ENCODE measurements at regions not wholly inside any gene's neighbourhood (a gene's known extent, or its start where the extent isn't known, plus 50 kb on each side); places are given as distances from the start of the nearest gene placed in this dataset.

DNA sequence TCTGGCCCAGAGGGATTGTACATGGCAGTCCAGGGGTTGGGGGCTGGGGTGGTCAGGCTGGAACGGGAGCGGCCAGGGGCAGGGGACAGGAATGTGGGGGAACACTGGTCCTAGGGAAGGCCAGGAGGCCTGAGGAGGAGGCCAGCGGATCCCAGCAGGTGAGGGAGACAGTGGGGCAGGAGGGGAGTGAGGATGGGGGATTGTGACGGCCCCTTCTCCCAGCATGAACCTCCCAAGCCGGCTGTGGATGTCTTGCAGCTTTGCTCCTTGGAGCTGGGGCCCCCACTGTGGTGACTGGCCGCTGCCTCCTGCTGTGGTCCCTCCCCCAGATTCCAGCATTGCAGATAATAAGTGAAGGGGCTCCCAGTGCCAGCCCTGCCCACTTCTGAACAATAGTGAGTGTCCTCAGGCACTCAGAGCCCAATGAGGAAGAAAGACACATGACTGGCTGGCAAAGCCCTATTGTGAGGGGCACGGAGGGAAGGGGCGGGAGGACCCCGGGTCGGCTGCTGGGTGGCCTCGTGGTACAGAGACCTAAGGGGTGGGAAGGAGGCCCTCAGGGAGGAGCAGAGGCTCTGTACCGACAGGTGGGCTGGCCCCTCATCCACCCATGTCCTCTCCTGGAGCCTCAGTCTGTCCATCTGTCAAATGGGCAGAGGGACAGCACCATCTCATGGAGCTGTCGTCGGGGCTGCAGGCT is 215.0 kb downstream of the KIF26A start:
- no peak overlapping the region for H3K4me2 ChIP-seq
- Mint-ChIP-seq H3K4me3 (no peak overlapping the region), H3K27me3 (ENCODE audit: insufficient read depth, low read depth, poor library complexity) (peaks cover 6% of the 10 kb centered on the region), H3K27ac (no peak overlapping the region; the same call in 1 of the 2 replicates), H3K36me3 (ENCODE audit: low read depth) (no peaks in the 10 kb centered on the region), H3K9me3 (peaks cover 2% of the 10 kb centered on the region; the same call in 1 of the 3 replicates), H3K4me1 (no peaks in the 10 kb centered on the region; the same call in 2 of the 3 replicates)
- H3K9me2 ChIP-seq (ENCODE audit: insufficient read depth) = no peaks in the 10 kb centered on the region
- H3K27ac ChIP-seq (ENCODE audit: low read depth) = no peak overlapping the region
- no peaks in the 10 kb centered on the region for H3K4me1 ChIP-seq (ENCODE audit: insufficient read depth)
- no peaks in the 10 kb centered on the region for H4K20me1 ChIP-seq (replicated peaks; ENCODE audit: insufficient read depth)
- no peak for TF ChIP-seq JUNB (IDR thresholded peaks at IDR 0.05; ENCODE audit: unreplicated experiment)
- no peak for TF ChIP-seq STAT1 (IDR thresholded peaks at IDR 0.05; ENCODE audit: unreplicated experiment)
- TF ChIP-seq ZNF331 (CRISPR knock-in tag; IDR thresholded peaks at IDR 0.05; ENCODE audit: low read depth) = no peak
- TF ChIP-seq CREB1 (CRISPR knock-in tag; IDR thresholded peaks at IDR 0.05; ENCODE audit: low read depth) = no peak
- TF ChIP-seq, protein P1, sequence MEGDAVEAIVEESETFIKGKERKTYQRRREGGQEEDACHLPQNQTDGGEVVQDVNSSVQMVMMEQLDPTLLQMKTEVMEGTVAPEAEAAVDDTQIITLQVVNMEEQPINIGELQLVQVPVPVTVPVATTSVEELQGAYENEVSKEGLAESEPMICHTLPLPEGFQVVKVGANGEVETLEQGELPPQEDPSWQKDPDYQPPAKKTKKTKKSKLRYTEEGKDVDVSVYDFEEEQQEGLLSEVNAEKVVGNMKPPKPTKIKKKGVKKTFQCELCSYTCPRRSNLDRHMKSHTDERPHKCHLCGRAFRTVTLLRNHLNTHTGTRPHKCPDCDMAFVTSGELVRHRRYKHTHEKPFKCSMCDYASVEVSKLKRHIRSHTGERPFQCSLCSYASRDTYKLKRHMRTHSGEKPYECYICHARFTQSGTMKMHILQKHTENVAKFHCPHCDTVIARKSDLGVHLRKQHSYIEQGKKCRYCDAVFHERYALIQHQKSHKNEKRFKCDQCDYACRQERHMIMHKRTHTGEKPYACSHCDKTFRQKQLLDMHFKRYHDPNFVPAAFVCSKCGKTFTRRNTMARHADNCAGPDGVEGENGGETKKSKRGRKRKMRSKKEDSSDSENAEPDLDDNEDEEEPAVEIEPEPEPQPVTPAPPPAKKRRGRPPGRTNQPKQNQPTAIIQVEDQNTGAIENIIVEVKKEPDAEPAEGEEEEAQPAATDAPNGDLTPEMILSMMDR (conservative IDR thresholded peaks at IDR 0.05; ENCODE audit: low read depth in 2 of 2) = no peak
- TF ChIP-seq EZH2 (IDR thresholded peaks at IDR 0.05; ENCODE audit: low read depth, unreplicated experiment) = no peak
- TF ChIP-seq, protein P2, sequence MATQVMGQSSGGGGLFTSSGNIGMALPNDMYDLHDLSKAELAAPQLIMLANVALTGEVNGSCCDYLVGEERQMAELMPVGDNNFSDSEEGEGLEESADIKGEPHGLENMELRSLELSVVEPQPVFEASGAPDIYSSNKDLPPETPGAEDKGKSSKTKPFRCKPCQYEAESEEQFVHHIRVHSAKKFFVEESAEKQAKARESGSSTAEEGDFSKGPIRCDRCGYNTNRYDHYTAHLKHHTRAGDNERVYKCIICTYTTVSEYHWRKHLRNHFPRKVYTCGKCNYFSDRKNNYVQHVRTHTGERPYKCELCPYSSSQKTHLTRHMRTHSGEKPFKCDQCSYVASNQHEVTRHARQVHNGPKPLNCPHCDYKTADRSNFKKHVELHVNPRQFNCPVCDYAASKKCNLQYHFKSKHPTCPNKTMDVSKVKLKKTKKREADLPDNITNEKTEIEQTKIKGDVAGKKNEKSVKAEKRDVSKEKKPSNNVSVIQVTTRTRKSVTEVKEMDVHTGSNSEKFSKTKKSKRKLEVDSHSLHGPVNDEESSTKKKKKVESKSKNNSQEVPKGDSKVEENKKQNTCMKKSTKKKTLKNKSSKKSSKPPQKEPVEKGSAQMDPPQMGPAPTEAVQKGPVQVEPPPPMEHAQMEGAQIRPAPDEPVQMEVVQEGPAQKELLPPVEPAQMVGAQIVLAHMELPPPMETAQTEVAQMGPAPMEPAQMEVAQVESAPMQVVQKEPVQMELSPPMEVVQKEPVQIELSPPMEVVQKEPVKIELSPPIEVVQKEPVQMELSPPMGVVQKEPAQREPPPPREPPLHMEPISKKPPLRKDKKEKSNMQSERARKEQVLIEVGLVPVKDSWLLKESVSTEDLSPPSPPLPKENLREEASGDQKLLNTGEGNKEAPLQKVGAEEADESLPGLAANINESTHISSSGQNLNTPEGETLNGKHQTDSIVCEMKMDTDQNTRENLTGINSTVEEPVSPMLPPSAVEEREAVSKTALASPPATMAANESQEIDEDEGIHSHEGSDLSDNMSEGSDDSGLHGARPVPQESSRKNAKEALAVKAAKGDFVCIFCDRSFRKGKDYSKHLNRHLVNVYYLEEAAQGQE (IDR thresholded peaks at IDR 0.05; ENCODE audit: unreplicated experiment) = no peak
- TF ChIP-seq EZH2phosphoT487 (IDR thresholded peaks at IDR 0.05; ENCODE audit: unreplicated experiment) = no peak
- TF ChIP-seq, protein P3, sequence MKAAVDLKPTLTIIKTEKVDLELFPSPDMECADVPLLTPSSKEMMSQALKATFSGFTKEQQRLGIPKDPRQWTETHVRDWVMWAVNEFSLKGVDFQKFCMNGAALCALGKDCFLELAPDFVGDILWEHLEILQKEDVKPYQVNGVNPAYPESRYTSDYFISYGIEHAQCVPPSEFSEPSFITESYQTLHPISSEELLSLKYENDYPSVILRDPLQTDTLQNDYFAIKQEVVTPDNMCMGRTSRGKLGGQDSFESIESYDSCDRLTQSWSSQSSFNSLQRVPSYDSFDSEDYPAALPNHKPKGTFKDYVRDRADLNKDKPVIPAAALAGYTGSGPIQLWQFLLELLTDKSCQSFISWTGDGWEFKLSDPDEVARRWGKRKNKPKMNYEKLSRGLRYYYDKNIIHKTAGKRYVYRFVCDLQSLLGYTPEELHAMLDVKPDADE (IDR thresholded peaks at IDR 0.05) = no peak
- TF ChIP-seq POLR2AphosphoS5 (IDR thresholded peaks at IDR 0.05; ENCODE audit: low read depth) = no peak
- no peak for TF ChIP-seq ZNF114 (CRISPR knock-in tag; IDR thresholded peaks at IDR 0.05)
- TF ChIP-seq NANOG (IDR thresholded peaks at IDR 0.05; ENCODE audit: borderline replicate concordance) = no peak
- TF ChIP-seq, protein P4, sequence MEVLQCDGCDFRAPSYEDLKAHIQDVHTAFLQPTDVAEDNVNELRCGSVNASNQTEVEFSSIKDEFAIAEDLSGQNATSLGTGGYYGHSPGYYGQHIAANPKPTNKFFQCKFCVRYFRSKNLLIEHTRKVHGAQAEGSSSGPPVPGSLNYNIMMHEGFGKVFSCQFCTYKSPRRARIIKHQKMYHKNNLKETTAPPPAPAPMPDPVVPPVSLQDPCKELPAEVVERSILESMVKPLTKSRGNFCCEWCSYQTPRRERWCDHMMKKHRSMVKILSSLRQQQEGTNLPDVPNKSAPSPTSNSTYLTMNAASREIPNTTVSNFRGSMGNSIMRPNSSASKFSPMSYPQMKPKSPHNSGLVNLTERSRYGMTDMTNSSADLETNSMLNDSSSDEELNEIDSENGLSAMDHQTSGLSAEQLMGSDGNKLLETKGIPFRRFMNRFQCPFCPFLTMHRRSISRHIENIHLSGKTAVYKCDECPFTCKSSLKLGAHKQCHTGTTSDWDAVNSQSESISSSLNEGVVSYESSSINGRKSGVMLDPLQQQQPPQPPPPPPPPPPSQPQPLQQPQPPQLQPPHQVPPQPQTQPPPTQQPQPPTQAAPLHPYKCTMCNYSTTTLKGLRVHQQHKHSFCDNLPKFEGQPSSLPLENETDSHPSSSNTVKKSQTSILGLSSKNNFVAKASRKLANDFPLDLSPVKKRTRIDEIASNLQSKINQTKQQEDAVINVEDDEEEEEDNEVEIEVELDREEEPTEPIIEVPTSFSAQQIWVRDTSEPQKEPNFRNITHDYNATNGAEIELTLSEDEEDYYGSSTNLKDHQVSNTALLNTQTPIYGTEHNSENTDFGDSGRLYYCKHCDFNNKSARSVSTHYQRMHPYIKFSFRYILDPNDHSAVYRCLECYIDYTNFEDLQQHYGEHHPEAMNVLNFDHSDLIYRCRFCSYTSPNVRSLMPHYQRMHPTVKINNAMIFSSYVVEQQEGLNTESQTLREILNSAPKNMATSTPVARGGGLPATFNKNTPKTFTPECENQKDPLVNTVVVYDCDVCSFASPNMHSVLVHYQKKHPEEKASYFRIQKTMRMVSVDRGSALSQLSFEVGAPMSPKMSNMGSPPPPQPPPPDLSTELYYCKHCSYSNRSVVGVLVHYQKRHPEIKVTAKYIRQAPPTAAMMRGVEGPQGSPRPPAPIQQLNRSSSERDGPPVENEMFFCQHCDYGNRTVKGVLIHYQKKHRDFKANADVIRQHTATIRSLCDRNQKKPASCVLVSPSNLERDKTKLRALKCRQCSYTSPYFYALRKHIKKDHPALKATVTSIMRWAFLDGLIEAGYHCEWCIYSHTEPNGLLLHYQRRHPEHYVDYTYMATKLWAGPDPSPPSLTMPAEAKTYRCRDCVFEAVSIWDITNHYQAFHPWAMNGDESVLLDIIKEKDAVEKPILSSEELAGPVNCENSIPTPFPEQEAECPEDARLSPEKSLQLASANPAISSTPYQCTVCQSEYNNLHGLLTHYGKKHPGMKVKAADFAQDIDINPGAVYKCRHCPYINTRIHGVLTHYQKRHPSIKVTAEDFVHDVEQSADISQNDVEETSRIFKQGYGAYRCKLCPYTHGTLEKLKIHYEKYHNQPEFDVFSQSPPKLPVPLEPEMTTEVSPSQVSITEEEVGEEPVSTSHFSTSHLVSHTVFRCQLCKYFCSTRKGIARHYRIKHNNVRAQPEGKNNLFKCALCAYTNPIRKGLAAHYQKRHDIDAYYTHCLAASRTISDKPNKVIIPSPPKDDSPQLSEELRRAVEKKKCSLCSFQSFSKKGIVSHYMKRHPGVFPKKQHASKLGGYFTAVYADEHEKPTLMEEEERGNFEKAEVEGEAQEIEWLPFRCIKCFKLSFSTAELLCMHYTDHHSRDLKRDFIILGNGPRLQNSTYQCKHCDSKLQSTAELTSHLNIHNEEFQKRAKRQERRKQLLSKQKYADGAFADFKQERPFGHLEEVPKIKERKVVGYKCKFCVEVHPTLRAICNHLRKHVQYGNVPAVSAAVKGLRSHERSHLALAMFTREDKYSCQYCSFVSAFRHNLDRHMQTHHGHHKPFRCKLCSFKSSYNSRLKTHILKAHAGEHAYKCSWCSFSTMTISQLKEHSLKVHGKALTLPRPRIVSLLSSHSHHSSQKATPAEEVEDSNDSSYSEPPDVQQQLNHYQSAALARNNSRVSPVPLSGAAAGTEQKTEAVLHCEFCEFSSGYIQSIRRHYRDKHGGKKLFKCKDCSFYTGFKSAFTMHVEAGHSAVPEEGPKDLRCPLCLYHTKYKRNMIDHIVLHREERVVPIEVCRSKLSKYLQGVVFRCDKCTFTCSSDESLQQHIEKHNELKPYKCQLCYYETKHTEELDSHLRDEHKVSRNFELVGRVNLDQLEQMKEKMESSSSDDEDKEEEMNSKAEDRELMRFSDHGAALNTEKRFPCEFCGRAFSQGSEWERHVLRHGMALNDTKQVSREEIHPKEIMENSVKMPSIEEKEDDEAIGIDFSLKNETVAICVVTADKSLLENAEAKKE (CRISPR knock-in tag; IDR thresholded peaks at IDR 0.05) = no peak
- H3F3A ChIP-seq (replicated peaks; ENCODE audit: low read depth) = no peaks in the 10 kb centered on the region
- H3K36me3 ChIP-seq (ENCODE audit: insufficient read depth) = no peaks in the 10 kb centered on the region
- no peak overlapping the region for H3K4me3 ChIP-seq
- no peak for ATAC-seq
- H3K79me2 ChIP-seq (replicated peaks; ENCODE audit: insufficient read depth) = no peaks in the 10 kb centered on the region
- no peaks in the 10 kb centered on the region for H3K27me3 ChIP-seq (ENCODE audit: insufficient read depth)
- DNase-seq (ENCODE audit: low spot score) = no peak
- no peak overlapping the region for H2AFZ ChIP-seq

Data from GM23338 (cell line).